ENCODE measurements at regions not wholly inside any gene's neighbourhood (a gene's known extent, or its start where the extent isn't known, plus 50 kb on each side); places are given as distances from the start of the nearest gene placed in this dataset.

- no peak for DNase-seq
- Histone ChIP-seq H3K9me3 (ENCODE audit: control extremely low read depth in 1 of 3, control insufficient read depth in 2 of 3, insufficient read depth in 1 of 3, low read length in 2 of 3) (peaks cover 0 to 2% (median 0%) of the 10 kb centered on the region in 3 donors), H2AFZ (ENCODE audit: insufficient read depth, low read depth, low read length, poor library complexity, severe bottlenecking) (no peak overlapping the region), H3K4me3 (ENCODE audit: control extremely low read depth in 1 of 5, extremely low read depth in 1 of 5, insufficient read depth in 1 of 5, low read depth in 2 of 5, low read length in 4 of 5) (no peak overlapping the region), H3K27ac (ENCODE audit: low read length in 2 of 2) (no peak overlapping the region), H3K27me3 (replicated peaks in 1 of 4; ENCODE audit: control extremely low read depth in 1 of 4, control insufficient read depth in 3 of 4, insufficient read depth in 4 of 4, low read length in 3 of 4) (no peaks in the 10 kb centered on the region), H3K4me1 (ENCODE audit: control insufficient read depth in 2 of 2, insufficient read depth in 2 of 2, low read length in 2 of 2) (no peaks in the 10 kb centered on the region), H3K9ac (ENCODE audit: low read length) (no peak overlapping the region), H3K4me2 (replicated peaks; ENCODE audit: low read depth, low read length, poor library complexity, severe bottlenecking) (no peak overlapping the region), H4K20me1 (ENCODE audit: control insufficient read depth, insufficient read depth, low read length, poor library complexity, severe bottlenecking) (no peaks in the 10 kb centered on the region), H3K79me2 (ENCODE audit: control insufficient read depth, insufficient read depth, low read length) (no peaks in the 10 kb centered on the region), H3K36me3 (replicated peaks in 1 of 2; ENCODE audit: control extremely low read depth in 1 of 2, control insufficient read depth in 1 of 2, extremely low read depth in 1 of 2, insufficient read depth in 2 of 2, low read length in 1 of 2) (no peaks in the 10 kb centered on the region)
- Mint-ChIP-seq H3K27me3 (no peaks in the 10 kb centered on the region), H3K4me1 (no peaks in the 10 kb centered on the region), H3K27ac (no peak overlapping the region), H3K4me3 (no peak overlapping the region), H3K9me3 (ENCODE audit: insufficient read depth) (no peaks in the 10 kb centered on the region)
- ATAC-seq (ENCODE audit: low read depth), result no peak
- ChIA-PET POLR2A (no interaction called here), CTCF (no interaction called here)
- WGBS (ENCODE audit: insufficient coverage), result 90% methylated on average over 5 of the region's 11 CpGs
- no peak for TF ChIP-seq CTCF (IDR thresholded peaks at IDR 0.05)
- TF ChIP-seq EZH2 (IDR thresholded peaks at IDR 0.05; ENCODE audit: borderline replicate concordance, insufficient read depth, low read depth, low read length, poor library complexity, severe bottlenecking), result no peak
- intact Hi-C loops (cut with micrococcal nuclease), result no loop called here
Observed at GRCh38 chr4:155495572-155496293, 119.0 kb upstream of the MAP9 start.

GRCh38 chr4:155494037-155494718, 117.4 kb upstream of the MAP9 start:
- H3K4me1 ChIP-seq (ENCODE audit: control insufficient read depth in 2 of 2, insufficient read depth in 2 of 2, low read length in 2 of 2), result no peaks in the 10 kb centered on the region
- H3K79me2 ChIP-seq (ENCODE audit: control insufficient read depth, insufficient read depth, low read length), result no peaks in the 10 kb centered on the region
- ChIA-PET CTCF (no interaction called here), POLR2A (no interaction called here)
- Mint-ChIP-seq H3K27ac (no peak overlapping the region), H3K9me3 (ENCODE audit: insufficient read depth) (no peaks in the 10 kb centered on the region), H3K4me3 (no peak overlapping the region), H3K4me1 (no peaks in the 10 kb centered on the region), H3K27me3 (no peaks in the 10 kb centered on the region)
- no peak for DNase-seq
- intact Hi-C loops (cut with micrococcal nuclease), result no loop called here
- H3K9ac ChIP-seq (ENCODE audit: low read length), result no peak overlapping the region
- no peaks in the 10 kb centered on the region for H3K27me3 ChIP-seq (replicated peaks in 1 of 4; ENCODE audit: control extremely low read depth in 1 of 4, control insufficient read depth in 3 of 4, insufficient read depth in 4 of 4, low read length in 3 of 4)
- ATAC-seq (ENCODE audit: low read depth), result no peak
- peaks cover 0 to 2% (median 0%) of the 10 kb centered on the region in 3 donors for H3K9me3 ChIP-seq (ENCODE audit: control extremely low read depth in 1 of 3, control insufficient read depth in 2 of 3, insufficient read depth in 1 of 3, low read length in 2 of 3)
- H3K4me2 ChIP-seq (replicated peaks; ENCODE audit: low read depth, low read length, poor library complexity, severe bottlenecking), result no peak overlapping the region
- H3K4me3 ChIP-seq (ENCODE audit: control extremely low read depth in 1 of 5, extremely low read depth in 1 of 5, insufficient read depth in 1 of 5, low read depth in 2 of 5, low read length in 4 of 5), result no peak overlapping the region
- no peaks in the 10 kb centered on the region for H3K36me3 ChIP-seq (replicated peaks in 1 of 2; ENCODE audit: control extremely low read depth in 1 of 2, control insufficient read depth in 1 of 2, extremely low read depth in 1 of 2, insufficient read depth in 2 of 2, low read length in 1 of 2)
- no peaks in the 10 kb centered on the region for H4K20me1 ChIP-seq (ENCODE audit: control insufficient read depth, insufficient read depth, low read length, poor library complexity, severe bottlenecking)
- no CpG with 5 or more reads among the region's 6 CpGs for WGBS (ENCODE audit: insufficient coverage)
- no peak overlapping the region for H2AFZ ChIP-seq (ENCODE audit: insufficient read depth, low read depth, low read length, poor library complexity, severe bottlenecking)
- H3K27ac ChIP-seq (ENCODE audit: low read length in 2 of 2), result no peak overlapping the region
- no peak for TF ChIP-seq EZH2 (IDR thresholded peaks at IDR 0.05; ENCODE audit: borderline replicate concordance, insufficient read depth, low read depth, low read length, poor library complexity, severe bottlenecking)
- no peak for TF ChIP-seq CTCF (IDR thresholded peaks at IDR 0.05)
